ENCODE measurements at regions not wholly inside any gene's neighbourhood (a gene's known extent, or its start where the extent isn't known, plus 50 kb on each side); places are given as distances from the start of the nearest gene placed in this dataset.

- Histone ChIP-seq H4K20me1 (ENCODE audit: insufficient read depth, low read length) (no peaks in the 10 kb centered on the region), H3K4me3 (ENCODE audit: insufficient read depth, low read depth, low read length) (no peak overlapping the region), H3K27me3 (ENCODE audit: insufficient read depth, low read length) (no peaks in the 10 kb centered on the region), H3K79me2 (ENCODE audit: insufficient read depth, low read length) (no peaks in the 10 kb centered on the region), H3K36me3 (ENCODE audit: insufficient read depth, low read length) (no peaks in the 10 kb centered on the region), H3K27ac (ENCODE audit: low read depth, low read length) (no peak overlapping the region), H2AFZ (ENCODE audit: low read depth, low read length) (no peak overlapping the region), H3K4me1 (ENCODE audit: insufficient read depth, low read length) (peaks cover 5% of the 10 kb centered on the region), H3K4me2 (ENCODE audit: low read length) (no peak overlapping the region), H3K9ac (ENCODE audit: low read length) (no peak overlapping the region), H3K9me3 (ENCODE audit: insufficient read depth, low read depth, low read length) (no peaks in the 10 kb centered on the region)
- H3K27ac Mint-ChIP-seq (ENCODE audit: unreplicated experiment): no peak overlapping the region
- DNase-seq (ENCODE audit: low read depth) (no peak), FAIRE-seq (no peak)
- TF ChIP-seq CTCF (IDR thresholded peaks at IDR 0.05; ENCODE audit: insufficient read depth, low read depth, low read length) (no peak), EZH2 (IDR thresholded peaks at IDR 0.05; ENCODE audit: insufficient read depth, low read length) (no peak)
- no peaks in the 10 kb centered on the region for H3K27me3 Mint-ChIP-seq (ENCODE audit: low read depth, unreplicated experiment)
- H3K4me1 Mint-ChIP-seq (ENCODE audit: low read depth, unreplicated experiment): peaks cover 32% of the 10 kb centered on the region
- H3K9me3 Mint-ChIP-seq (ENCODE audit: unreplicated experiment): no peaks in the 10 kb centered on the region
- no peak overlapping the region for H3K4me3 Mint-ChIP-seq (ENCODE audit: unreplicated experiment)
- no peaks in the 10 kb centered on the region for H3K36me3 Mint-ChIP-seq (ENCODE audit: low read depth, unreplicated experiment)
Measured at GRCh38 chr2:217469203-217469810, 533.5 kb downstream of the TNS1 start.

GRCh38 chr2:217468042-217468830 lies 534.6 kb downstream of the TNS1 start:
- TF ChIP-seq CTCF (IDR thresholded peaks at IDR 0.05; ENCODE audit: insufficient read depth, low read depth, low read length) (no peak), EZH2 (IDR thresholded peaks at IDR 0.05; ENCODE audit: insufficient read depth, low read length) (no peak)
- peaks cover 32% of the 10 kb centered on the region for H3K4me1 Mint-ChIP-seq (ENCODE audit: low read depth, unreplicated experiment)
- FAIRE-seq (no peak), DNase-seq (ENCODE audit: low read depth) (no peak)
- no peak overlapping the region for H3K4me3 Mint-ChIP-seq (ENCODE audit: unreplicated experiment)
- H3K4me3 ChIP-seq (ENCODE audit: insufficient read depth, low read depth, low read length): no peak overlapping the region
- no peaks in the 10 kb centered on the region for H3K36me3 Mint-ChIP-seq (ENCODE audit: low read depth, unreplicated experiment)
- no peaks in the 10 kb centered on the region for H3K79me2 ChIP-seq (ENCODE audit: insufficient read depth, low read length)
- H3K9ac ChIP-seq (ENCODE audit: low read length): no peak overlapping the region
- no peak overlapping the region for H3K27ac Mint-ChIP-seq (ENCODE audit: unreplicated experiment)
- no peak overlapping the region for H2AFZ ChIP-seq (ENCODE audit: low read depth, low read length)
- H4K20me1 ChIP-seq (ENCODE audit: insufficient read depth, low read length): no peaks in the 10 kb centered on the region
- H3K36me3 ChIP-seq (ENCODE audit: insufficient read depth, low read length): no peaks in the 10 kb centered on the region
- H3K27me3 Mint-ChIP-seq (ENCODE audit: low read depth, unreplicated experiment): no peaks in the 10 kb centered on the region
- no peaks in the 10 kb centered on the region for H3K27me3 ChIP-seq (ENCODE audit: insufficient read depth, low read length)
- no peaks in the 10 kb centered on the region for H3K9me3 ChIP-seq (ENCODE audit: insufficient read depth, low read depth, low read length)
- H3K4me1 ChIP-seq (ENCODE audit: insufficient read depth, low read length): peaks cover 5% of the 10 kb centered on the region
- H3K9me3 Mint-ChIP-seq (ENCODE audit: unreplicated experiment): no peaks in the 10 kb centered on the region
- peak overlapping the region; percentile 4 for H3K4me2 ChIP-seq (ENCODE audit: low read length)
- no peak overlapping the region for H3K27ac ChIP-seq (ENCODE audit: low read depth, low read length)

GRCh38 chr2:217467331-217467730 lies 535.5 kb downstream of the TNS1 start:
- Mint-ChIP-seq H3K4me3 (ENCODE audit: unreplicated experiment) (no peak overlapping the region), H3K36me3 (ENCODE audit: low read depth, unreplicated experiment) (no peaks in the 10 kb centered on the region), H3K4me1 (ENCODE audit: low read depth, unreplicated experiment) (peaks cover 28% of the 10 kb centered on the region), H3K9me3 (ENCODE audit: unreplicated experiment) (no peaks in the 10 kb centered on the region), H3K27me3 (ENCODE audit: low read depth, unreplicated experiment) (no peaks in the 10 kb centered on the region), H3K27ac (ENCODE audit: unreplicated experiment) (no peak overlapping the region)
- Histone ChIP-seq H3K36me3 (ENCODE audit: insufficient read depth, low read length) (no peaks in the 10 kb centered on the region), H3K4me1 (ENCODE audit: insufficient read depth, low read length) (peaks cover 5% of the 10 kb centered on the region), H2AFZ (ENCODE audit: low read depth, low read length) (no peak overlapping the region), H3K27me3 (ENCODE audit: insufficient read depth, low read length) (no peaks in the 10 kb centered on the region), H3K4me2 (ENCODE audit: low read length) (no peak overlapping the region), H3K9ac (ENCODE audit: low read length) (no peak overlapping the region), H3K4me3 (ENCODE audit: insufficient read depth, low read depth, low read length) (no peak overlapping the region), H3K27ac (ENCODE audit: low read depth, low read length) (no peak overlapping the region), H4K20me1 (ENCODE audit: insufficient read depth, low read length) (no peaks in the 10 kb centered on the region), H3K79me2 (ENCODE audit: insufficient read depth, low read length) (no peaks in the 10 kb centered on the region), H3K9me3 (ENCODE audit: insufficient read depth, low read depth, low read length) (no peaks in the 10 kb centered on the region)
- FAIRE-seq (no peak), DNase-seq (ENCODE audit: low read depth) (no peak)
- TF ChIP-seq CTCF (IDR thresholded peaks at IDR 0.05; ENCODE audit: insufficient read depth, low read depth, low read length) (no peak), EZH2 (IDR thresholded peaks at IDR 0.05; ENCODE audit: insufficient read depth, low read length) (no peak)
